ENCODE measurements at regions not wholly inside any gene's neighbourhood (a gene's known extent, or its start where the extent isn't known, plus 50 kb on each side); places are given as distances from the start of the nearest gene placed in this dataset.

- no peak overlapping the region for H2BK15ac ChIP-seq (ENCODE audit: low read depth, low read length)
- H3K14ac ChIP-seq (replicated peaks; ENCODE audit: low read depth, low read length): no peak overlapping the region
- no peak overlapping the region for H2AFZ ChIP-seq (replicated peaks; ENCODE audit: low read length, poor library complexity)
- no peaks in the 10 kb centered on the region; the same call in 1 of the 2 replicates for H3K4me1 ChIP-seq (ENCODE audit: control insufficient read depth, insufficient read depth, low read length)
- H2BK5ac ChIP-seq (ENCODE audit: low read depth, low read length, poor library complexity, severe bottlenecking): no peak overlapping the region
- no peak for DNase-seq
- H3K79me1 ChIP-seq (ENCODE audit: low read depth in 1 of 2, low read length in 2 of 2): no peaks in the 10 kb centered on the region
- H2BK120ac ChIP-seq (ENCODE audit: low read depth, low read length): no peak overlapping the region
- TF ChIP-seq CEBPB (IDR thresholded peaks at IDR 0.05; ENCODE audit: low read depth, low read length): no peak
- no peak overlapping the region for H3K56ac ChIP-seq (ENCODE audit: extremely low read depth, insufficient read depth, low read length)
- dilution Hi-C loops (cut with HindIII; ENCODE audit: low sequenced_read_pairs, unreplicated experiment) (no loop called here), in situ Hi-C loops (cut with MboI; ENCODE audit: low sequenced_read_pairs) (no loop called here), intact Hi-C loops (cut with micrococcal nuclease) (no loop called here)
- H3K4me3 ChIP-seq (ENCODE audit: insufficient read depth, low read depth, low read length): no peak overlapping the region
- no peak overlapping the region for H2AK9ac ChIP-seq (replicated peaks; ENCODE audit: low read depth, low read length, poor library complexity)
- no peak overlapping the region for H2AK5ac ChIP-seq (ENCODE audit: low read depth, low read length)
- no peak overlapping the region for H3K9ac ChIP-seq (ENCODE audit: low read depth, low read length)
- no peaks in the 10 kb centered on the region for H3K36me3 ChIP-seq (ENCODE audit: control insufficient read depth, insufficient read depth, low read length)
- no CpG with 5 or more reads among the region's 1 CpG for WGBS, 2 experiments (ENCODE audit: extremely low coverage in 2 of 2, insufficient read length in 1 of 2)
- no peak overlapping the region for H3K23ac ChIP-seq (ENCODE audit: low read depth, low read length)
- no peak overlapping the region for H2BK20ac ChIP-seq (ENCODE audit: low read depth, low read length)
- H3K4ac ChIP-seq (ENCODE audit: low read depth, low read length): no peak overlapping the region
- no peaks in the 10 kb centered on the region for H3K9me3 ChIP-seq (ENCODE audit: control insufficient read depth, insufficient read depth, low read length)
- H3K4me2 ChIP-seq (ENCODE audit: low read depth, low read length): no peak overlapping the region
- H3K27ac ChIP-seq (ENCODE audit: insufficient read depth, low read length): no peak overlapping the region
- no peak for ATAC-seq (ENCODE audit: low read depth)
- ChIA-PET POLR2A (ENCODE audit: unreplicated experiment) (no interaction called here), CTCF (no interaction called here)
- no TSS peak for BruUV-seq (replicated peaks)
- H4K20me1 ChIP-seq (ENCODE audit: insufficient read depth, low read length): no peaks in the 10 kb centered on the region
- H4K91ac ChIP-seq (ENCODE audit: insufficient read depth, low read depth, low read length): no peak overlapping the region
- no peaks in the 10 kb centered on the region for H3K9me1 ChIP-seq (ENCODE audit: insufficient read depth, low read length)
- H3K27me3 ChIP-seq (ENCODE audit: control insufficient read depth, insufficient read depth, low read length): no peaks in the 10 kb centered on the region
- no peak overlapping the region for H4K5ac ChIP-seq (ENCODE audit: low read depth, low read length)
- no peak overlapping the region for H3K18ac ChIP-seq (ENCODE audit: low read depth, low read length)
- H4K8ac ChIP-seq (ENCODE audit: low read depth in 2 of 2, low read length in 2 of 2): no peak overlapping the region
Measured at GRCh38 chr5:145558288-145558687, 276.9 kb downstream of the PRELID2 start.

Measured in IMR-90 (cell line).